ENCODE measurements at regions not wholly inside any gene's neighbourhood (a gene's known extent, or its start where the extent isn't known, plus 50 kb on each side); places are given as distances from the start of the nearest gene placed in this dataset.

- DNase-seq (ENCODE audit: low read depth in 2 of 2) = no peak
Observed at GRCh38 chr20:58565461-58566175, 50.4 kb upstream of the APCDD1L start.
